Endothelial cell (in vitro differentiated cells): ENCODE measurements at regions not wholly inside any gene's neighbourhood (a gene's known extent, or its start where the extent isn't known, plus 50 kb on each side); places are given as distances from the start of the nearest gene placed in this dataset.

Experiments used
- DNase-seq: peaks from one replicate; pipeline ENCODE4 v3.0.0; 2021; ENCODE audit warnings: low spot score
- H3K27ac Mint-ChIP-seq: one replicate; pipeline ENCODE4 v1.8.0; 2021; ENCODE audit warnings: mixed read lengths, inconsistent platforms; ENCODE audit not compliant: unreplicated experiment
- H3K27me3 Mint-ChIP-seq: one replicate; pipeline ENCODE4 v1.8.0; 2021; ENCODE audit warnings: mild to moderate bottlenecking, moderate library complexity, mixed read lengths, inconsistent platforms; ENCODE audit not compliant: unreplicated experiment
- H3K36me3 Mint-ChIP-seq: one replicate; pipeline ENCODE4 v1.8.0; 2021; ENCODE audit warnings: mild to moderate bottlenecking, low read depth, mixed read lengths, inconsistent platforms; ENCODE audit not compliant: unreplicated experiment
- H3K4me1 Mint-ChIP-seq: one replicate; pipeline ENCODE4 v1.8.0; 2021; ENCODE audit warnings: mild to moderate bottlenecking, mixed read lengths, inconsistent platforms; ENCODE audit not compliant: unreplicated experiment
- H3K4me3 Mint-ChIP-seq: one replicate; pipeline ENCODE4 v1.8.0; 2021; ENCODE audit warnings: mild to moderate bottlenecking, mixed read lengths, inconsistent platforms; ENCODE audit not compliant: unreplicated experiment
- H3K9me3 Mint-ChIP-seq: one replicate; pipeline ENCODE4 v1.8.0; 2021; ENCODE audit warnings: mixed read lengths, inconsistent platforms; ENCODE audit not compliant: unreplicated experiment
- TF ChIP-seq, protein P1 (sequence below): fragments of 200-600 bp; sonication (generic); IDR thresholded peaks from one replicate; pipeline ENCODE4 v1.5.0; 2021; ENCODE audit warnings: antibody characterized with exemption; ENCODE audit not compliant: unreplicated experiment

DNA sequence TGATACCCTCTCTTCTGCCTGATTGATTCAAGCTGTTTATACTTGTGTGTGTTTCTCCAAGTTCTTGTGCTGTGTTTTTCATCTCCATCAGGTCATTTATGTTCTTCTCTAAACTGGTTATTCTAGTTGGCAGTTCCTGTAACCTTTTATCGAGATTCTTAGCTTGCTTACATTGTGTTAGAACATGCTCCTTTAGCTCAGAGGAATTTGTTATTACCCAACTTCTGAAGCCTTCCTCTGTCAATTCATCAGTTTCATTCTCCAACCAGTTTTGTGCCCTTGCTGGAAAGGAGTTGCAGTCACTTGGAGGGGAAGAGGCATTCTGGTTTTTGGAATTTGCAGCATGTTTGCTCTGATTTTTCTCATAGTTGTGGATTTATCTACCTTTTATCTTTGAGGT lies 126.2 kb upstream of the FTMT start:
- DNase-seq, result no peak
- H3K36me3 Mint-ChIP-seq, result no peaks in the 10 kb centered on the region
- H3K4me1 Mint-ChIP-seq, result peaks cover 4% of the 10 kb centered on the region
- TF ChIP-seq, protein P1, sequence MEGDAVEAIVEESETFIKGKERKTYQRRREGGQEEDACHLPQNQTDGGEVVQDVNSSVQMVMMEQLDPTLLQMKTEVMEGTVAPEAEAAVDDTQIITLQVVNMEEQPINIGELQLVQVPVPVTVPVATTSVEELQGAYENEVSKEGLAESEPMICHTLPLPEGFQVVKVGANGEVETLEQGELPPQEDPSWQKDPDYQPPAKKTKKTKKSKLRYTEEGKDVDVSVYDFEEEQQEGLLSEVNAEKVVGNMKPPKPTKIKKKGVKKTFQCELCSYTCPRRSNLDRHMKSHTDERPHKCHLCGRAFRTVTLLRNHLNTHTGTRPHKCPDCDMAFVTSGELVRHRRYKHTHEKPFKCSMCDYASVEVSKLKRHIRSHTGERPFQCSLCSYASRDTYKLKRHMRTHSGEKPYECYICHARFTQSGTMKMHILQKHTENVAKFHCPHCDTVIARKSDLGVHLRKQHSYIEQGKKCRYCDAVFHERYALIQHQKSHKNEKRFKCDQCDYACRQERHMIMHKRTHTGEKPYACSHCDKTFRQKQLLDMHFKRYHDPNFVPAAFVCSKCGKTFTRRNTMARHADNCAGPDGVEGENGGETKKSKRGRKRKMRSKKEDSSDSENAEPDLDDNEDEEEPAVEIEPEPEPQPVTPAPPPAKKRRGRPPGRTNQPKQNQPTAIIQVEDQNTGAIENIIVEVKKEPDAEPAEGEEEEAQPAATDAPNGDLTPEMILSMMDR, result no peak
- peaks cover 4% of the 10 kb centered on the region for H3K27me3 Mint-ChIP-seq
- no peaks in the 10 kb centered on the region for H3K9me3 Mint-ChIP-seq
- H3K4me3 Mint-ChIP-seq, result no peak overlapping the region
- H3K27ac Mint-ChIP-seq, result no peak overlapping the region

DNA sequence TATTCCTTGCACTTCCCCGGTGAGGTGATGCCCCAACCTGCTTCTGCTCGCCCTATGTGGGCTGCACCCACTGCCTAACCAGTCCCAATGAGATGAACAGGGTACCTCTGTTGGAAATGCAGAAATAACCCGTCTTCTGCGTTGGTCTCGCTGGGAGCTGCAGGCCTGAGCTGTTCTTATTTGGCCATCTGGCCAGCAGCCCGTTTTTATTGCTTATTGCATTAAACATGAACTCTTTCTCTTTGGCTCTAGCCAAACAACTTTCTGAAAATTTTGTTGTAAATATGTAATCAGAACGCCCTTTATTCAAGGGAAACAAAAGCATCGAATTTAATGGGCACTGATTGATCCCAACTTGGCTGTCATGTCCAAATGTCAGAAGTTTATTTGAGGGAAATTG lies 124.7 kb upstream of the FTMT start:
- Mint-ChIP-seq H3K27ac (no peak overlapping the region), H3K36me3 (no peaks in the 10 kb centered on the region), H3K4me3 (no peak overlapping the region), H3K27me3 (peaks cover 2% of the 10 kb centered on the region), H3K4me1 (peaks cover 4% of the 10 kb centered on the region), H3K9me3 (no peaks in the 10 kb centered on the region)
- TF ChIP-seq, protein P1, result no peak
- no peak for DNase-seq

DNA sequence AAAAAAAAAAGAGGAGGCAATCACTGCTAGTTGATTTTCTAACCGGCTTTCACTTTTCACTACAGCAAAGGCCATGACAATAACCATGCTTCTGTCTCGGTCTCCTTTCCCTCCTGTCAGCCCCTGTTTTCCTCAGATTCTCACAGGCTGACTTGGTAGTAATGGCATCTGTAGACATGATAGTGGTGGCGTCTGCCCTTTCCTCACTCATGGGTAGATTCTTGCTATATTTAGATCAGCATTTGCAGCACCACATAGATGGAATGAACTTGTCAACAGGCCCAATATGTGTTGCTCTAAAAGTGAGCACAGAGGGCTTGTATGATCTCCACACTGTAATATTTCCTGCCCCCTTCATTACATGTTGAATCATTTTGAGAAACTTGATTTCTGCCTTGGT lies 120.3 kb upstream of the FTMT start:
- Mint-ChIP-seq H3K36me3 (no peaks in the 10 kb centered on the region), H3K27me3 (peaks cover 1% of the 10 kb centered on the region), H3K9me3 (no peaks in the 10 kb centered on the region), H3K4me3 (no peak overlapping the region), H3K27ac (no peak overlapping the region), H3K4me1 (no peaks in the 10 kb centered on the region)
- TF ChIP-seq, protein P1, result no peak
- no peak for DNase-seq

DNA sequence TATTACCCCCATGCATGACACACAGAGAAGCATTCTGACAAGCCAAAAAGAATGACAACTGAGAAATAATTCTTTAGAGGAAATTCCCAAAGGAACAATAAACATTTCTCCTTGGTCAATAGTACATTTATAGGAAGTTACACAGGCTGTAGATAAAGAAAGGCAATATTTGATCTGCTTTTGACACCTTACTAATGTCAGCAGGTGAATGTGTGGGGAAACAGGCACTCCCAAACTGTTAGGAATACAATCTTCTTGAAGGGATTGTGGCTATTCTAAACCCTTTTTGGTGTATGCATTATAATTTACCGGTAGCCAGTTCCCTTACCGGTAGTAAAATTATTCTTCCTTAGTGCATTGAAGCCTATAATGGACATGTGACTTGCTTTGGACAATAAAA lies 116.1 kb upstream of the FTMT start:
- Mint-ChIP-seq H3K4me1 (no peaks in the 10 kb centered on the region), H3K27ac (no peak overlapping the region), H3K9me3 (no peaks in the 10 kb centered on the region), H3K36me3 (no peaks in the 10 kb centered on the region), H3K4me3 (no peak overlapping the region), H3K27me3 (no peaks in the 10 kb centered on the region)
- DNase-seq, result no peak
- TF ChIP-seq, protein P1, result no peak

DNA sequence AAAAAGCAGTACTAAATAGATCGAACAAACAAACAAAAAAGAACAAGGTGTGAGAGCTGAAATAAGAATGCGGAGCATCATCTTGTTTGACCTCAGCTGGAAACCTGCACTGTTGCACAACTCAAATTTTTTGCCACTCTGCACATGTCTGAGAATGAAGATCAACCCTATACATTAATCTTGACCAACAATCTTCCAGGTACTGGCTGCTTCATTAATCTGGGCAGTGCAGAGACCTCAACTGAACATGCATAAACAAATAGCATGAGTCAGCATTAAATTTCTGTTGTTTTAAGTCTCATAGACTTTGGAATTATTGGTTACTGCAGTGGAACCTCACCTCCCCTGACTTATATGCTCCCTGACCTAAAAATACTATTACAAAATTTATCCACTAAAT lies 114.6 kb upstream of the FTMT start:
- no peaks in the 10 kb centered on the region for H3K4me1 Mint-ChIP-seq
- no peak overlapping the region for H3K27ac Mint-ChIP-seq
- H3K27me3 Mint-ChIP-seq, result no peaks in the 10 kb centered on the region
- H3K9me3 Mint-ChIP-seq, result no peaks in the 10 kb centered on the region
- no peak overlapping the region for H3K4me3 Mint-ChIP-seq
- H3K36me3 Mint-ChIP-seq, result no peaks in the 10 kb centered on the region
- TF ChIP-seq, protein P1, result no peak
- no peak for DNase-seq
